ENCODE measurements at regions not wholly inside any gene's neighbourhood (a gene's known extent, or its start where the extent isn't known, plus 50 kb on each side); places are given as distances from the start of the nearest gene placed in this dataset.

- no peak for TF ChIP-seq RREB1 (CRISPR knock-in tag; IDR thresholded peaks at IDR 0.05)
These were observed 53.2 kb upstream of the SLC4A10 start (continued) for GRCh38 chr2:161571051-161571429.

Small RNA genes lying in the stretch of these regions (small RNA-seq; reads per million reads assigned to genes)
- gene RF01210 = 0.15 reads per million
